GM19467 (cell line): ENCODE measurements at regions not wholly inside any gene's neighbourhood (a gene's known extent, or its start where the extent isn't known, plus 50 kb on each side); places are given as distances from the start of the nearest gene placed in this dataset.
"Not testable (repeated sequence)": the region's sequence is repeated elsewhere in the genome, so short reads cannot be mapped to it uniquely, and the experiment has no call there.

Experiments used
- ATAC-seq: cut with Tn5 transposase; IDR thresholded peaks from one replicate; pipeline ENCODE4 v1.9.1; 2021; ENCODE audit warnings: mild to moderate bottlenecking, moderate library complexity; ENCODE audit not compliant: unreplicated experiment

GRCh38 chr17:72175787-72176515 is 55.1 kb downstream of the SOX9 start:
- no peak for ATAC-seq

- no peak for ATAC-seq
Observed at GRCh38 chr17:72176516-72176851, 55.7 kb downstream of the SOX9 start.

DNA sequence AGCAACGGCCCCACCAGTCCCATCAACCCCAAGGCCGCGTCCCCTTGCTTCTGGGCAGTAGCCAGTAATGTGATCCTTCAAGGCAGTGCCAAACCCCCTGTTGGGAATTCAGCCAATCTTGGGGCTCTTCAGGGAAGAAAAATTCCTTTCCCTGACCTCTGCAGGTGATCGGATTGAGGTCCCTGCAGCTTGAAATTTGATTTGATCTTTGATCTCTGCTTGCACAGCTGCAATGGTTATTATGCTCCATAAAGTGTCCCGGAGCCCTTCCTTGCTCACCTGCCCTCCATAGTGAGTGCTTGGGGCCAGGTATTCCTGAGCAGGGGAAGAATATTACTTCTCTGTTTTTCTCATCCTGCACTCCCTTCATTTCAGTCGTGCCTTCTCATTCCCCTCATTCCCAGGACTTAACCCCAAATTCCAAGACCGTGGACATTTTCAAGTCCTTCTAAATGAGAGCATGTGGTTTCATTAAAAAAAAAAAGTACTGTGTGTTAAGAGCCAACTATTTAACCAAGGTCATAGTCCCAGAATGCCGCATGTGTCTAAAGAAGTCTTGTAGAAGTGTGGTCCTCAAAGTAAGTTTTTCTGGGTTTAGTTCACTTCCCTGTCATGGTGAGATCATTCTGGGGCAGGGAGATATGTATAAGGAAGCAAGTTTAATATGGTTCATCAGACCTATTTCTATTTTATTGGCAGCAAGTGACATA is 56.3 kb downstream of the SOX9 start:
- no peak for ATAC-seq

GRCh38 chr17:72177738-72178137 is 56.9 kb downstream of the SOX9 start:
- ATAC-seq = no peak

DNA sequence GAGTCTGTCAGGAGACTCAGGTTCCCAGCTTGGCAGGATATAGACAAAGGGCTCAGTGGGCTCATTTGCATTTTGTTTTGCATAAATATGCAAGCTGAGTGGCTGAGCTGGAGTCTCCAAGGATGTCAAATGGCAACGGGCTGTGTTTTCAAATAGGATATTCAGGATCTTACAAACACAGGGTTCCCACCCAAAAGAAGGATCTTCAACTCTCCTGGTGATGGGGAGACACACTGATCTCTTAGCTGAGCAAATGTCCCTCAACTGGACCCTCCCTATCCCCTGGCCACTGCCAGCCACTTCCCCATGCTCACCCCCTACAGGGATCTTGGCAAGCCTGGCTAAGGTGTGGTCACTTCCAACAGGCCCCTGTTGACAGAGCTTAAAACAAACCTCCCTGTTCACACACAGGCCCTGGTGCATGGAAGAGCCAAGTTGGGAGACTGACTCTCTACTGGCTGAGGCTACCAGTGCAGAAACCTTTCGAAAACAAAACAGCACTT is 61.6 kb downstream of the SOX9 start:
- ATAC-seq = no peak

GRCh38 chr17:72183194-72183685 is 62.4 kb downstream of the SOX9 start:
- no peak for ATAC-seq

GRCh38 chr17:72184805-72185204 is 64.0 kb downstream of the SOX9 start:
- no peak for ATAC-seq

- ATAC-seq = no peak
Observed at GRCh38 chr17:72185564-72185963, 64.7 kb downstream of the SOX9 start.

GRCh38 chr17:72187556-72187955 is 66.7 kb downstream of the SOX9 start:
- ATAC-seq = no peak

DNA sequence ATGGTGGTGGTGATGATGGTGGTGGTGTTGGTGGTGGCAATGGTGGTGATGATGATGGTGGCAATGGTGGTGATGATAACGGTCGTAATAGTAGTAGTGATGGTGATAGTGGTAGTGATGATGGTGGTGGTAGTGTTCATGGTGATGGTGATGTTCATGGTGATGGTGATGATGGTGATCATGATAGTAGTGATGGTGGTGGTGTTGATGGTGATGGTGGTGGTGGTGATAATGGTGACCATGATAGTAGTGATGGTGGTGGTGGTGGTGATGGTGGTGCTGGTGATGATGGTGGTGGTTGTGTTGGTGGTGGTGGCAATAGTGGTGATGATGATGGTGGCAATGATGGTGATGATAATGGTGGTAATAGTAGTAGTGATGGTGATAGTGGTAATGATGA is 68.0 kb downstream of the SOX9 start:
- no peak for ATAC-seq

DNA sequence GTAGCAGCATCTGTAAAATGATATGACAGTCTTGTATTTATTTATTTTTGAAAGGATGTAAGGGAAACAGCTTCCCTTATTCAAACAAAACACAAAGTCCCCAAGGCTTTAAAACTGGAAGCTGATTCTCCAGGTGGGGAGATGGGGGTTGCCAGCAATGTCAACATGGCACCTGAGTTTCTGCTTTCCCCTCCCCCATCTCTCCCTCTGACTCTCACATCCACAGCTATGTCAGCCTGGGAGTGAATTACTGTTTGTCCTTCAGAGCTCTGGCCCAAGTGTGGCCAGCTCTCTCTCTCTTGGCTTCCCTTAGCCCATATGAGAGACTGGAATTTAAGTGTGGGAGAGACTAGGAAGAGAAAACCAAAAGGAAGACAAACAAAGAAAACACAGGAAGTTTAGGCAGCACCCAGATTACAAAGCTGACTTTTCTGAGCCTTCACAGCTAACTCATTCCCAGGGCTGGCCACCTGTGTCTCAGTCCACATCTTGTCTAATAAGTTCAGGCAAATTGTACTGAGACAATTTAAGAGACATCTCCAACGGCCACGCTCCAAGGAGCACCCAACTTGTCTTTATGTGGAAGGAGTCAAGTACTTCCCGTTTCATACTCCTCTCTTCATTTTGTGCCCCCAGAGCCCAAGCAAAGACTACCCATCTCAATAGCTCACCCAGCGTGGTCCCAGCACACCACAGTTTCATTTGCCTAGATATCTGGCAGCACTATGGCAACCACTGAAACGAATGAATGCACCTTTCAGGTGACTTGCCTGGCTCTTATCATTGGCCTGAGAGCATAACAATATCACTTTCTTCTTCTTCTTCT is 69.2 kb downstream of the SOX9 start:
- no peak for ATAC-seq

DNA sequence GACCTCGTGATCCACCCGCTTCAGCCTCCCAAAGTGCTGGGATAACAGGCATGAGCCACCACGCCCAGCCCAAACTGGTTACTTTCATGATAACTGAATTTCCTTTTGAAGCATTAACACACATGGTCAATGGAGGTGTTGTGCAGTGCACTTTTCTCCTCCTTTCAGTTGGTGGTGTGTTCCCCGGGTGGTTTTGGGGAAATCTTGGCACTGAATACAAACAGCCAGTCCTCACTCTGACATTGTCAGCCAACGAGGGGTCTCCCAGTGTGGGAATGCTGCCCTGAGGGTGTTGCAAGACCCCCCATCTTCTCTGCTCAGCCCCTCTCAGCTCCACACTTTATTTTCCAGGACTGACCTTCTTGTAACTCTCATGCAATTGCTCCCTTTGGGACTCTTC is 70.5 kb downstream of the SOX9 start:
- ATAC-seq = no peak

DNA sequence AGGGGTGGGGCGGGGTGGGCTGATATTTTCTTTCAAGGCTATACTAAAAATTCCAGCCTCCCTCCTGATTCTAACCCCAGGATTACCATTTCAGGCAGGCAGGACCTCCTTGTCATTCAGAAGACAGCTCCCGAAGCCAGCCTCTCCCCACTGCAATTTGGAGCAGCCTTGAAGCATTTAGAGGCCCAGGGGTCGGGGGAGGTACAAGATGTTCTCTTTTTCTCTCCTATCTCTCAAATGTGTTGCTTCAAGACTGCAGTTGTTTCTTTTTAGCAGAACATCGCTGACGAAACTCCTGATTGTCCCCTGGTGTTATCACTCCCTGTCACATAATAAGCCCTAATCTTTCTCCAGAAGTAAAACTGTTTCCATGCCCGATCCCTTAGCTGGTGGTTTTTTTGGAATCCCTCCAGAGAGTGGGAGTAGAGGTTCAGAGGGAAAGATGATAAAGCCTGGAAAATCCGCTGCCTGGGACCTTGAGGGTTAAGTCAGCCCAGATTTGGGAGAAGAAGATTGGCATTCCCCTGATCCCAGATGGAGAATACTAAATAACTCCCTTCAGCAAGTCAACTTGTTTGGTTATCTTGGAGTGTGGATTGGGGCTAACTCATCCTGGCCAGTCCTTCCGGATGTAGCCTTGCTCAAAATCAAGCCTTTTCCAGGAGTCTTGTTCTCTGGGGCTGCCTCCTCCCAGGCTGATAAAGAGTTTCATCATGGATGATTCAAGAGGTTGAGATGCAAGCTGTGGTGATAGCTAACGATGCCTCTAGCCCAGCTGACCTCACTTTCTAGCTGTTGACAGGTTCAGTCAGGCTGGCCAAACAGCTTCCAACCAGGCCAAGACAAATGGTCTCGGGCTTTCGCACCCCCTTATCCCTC is 71.3 kb downstream of the SOX9 start:
- ATAC-seq = no peak

- ATAC-seq = no peak
Observed at GRCh38 chr17:72192800-72193192, 72.0 kb downstream of the SOX9 start.

DNA sequence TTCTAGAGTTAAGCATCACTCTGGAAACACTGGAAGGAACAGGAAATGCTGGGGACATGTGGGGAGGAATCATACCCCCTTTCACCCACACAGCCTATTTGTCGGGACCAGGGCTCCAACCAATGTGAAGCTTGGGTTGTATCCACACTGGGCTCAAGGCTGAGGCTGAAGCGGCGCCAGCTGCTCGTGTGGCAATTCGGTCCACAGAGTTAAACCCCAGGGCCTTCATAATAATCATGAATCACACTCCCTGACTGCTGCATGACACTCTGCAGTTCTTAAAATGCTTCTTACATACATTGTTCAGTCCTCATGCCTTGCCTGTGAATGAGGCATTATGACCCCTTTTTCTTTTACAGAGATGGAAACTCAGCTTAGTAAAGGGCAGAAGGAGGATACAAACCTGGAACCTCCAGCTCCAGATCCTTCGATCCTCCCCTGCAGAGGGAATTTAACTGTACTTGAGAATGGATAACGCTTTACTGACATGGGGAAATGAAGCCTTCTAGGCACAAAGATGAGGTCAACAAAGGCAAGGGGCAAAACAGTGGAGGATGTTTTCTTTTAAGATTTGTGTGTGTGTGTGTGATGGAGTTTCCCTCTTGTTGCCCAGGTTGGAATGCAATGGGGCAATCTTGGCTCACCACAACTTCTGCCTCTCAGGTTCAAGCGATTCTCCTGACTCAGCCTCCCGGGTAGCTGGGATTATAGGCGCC is 72.7 kb downstream of the SOX9 start:
- no peak for ATAC-seq

DNA sequence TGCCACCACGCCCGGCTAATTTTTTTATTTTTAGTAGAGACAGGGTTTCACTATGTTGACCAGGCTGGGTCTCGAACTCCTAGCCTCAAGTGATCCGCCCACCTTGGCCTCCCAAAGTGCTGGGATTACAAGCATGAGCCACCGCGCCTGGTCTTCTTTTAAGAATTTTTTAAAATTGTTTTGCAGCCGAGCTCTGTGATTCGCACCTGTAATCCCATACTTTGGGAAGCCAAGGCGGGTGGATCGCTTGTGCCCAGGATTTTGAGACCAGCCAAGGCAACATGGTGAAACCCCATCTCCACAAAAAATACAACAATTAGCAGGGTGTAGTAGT is 73.3 kb downstream of the SOX9 start:
- not testable (repeated sequence) for ATAC-seq

GRCh38 chr17:72199256-72199655 is 78.4 kb downstream of the SOX9 start:
- no peak for ATAC-seq

DNA sequence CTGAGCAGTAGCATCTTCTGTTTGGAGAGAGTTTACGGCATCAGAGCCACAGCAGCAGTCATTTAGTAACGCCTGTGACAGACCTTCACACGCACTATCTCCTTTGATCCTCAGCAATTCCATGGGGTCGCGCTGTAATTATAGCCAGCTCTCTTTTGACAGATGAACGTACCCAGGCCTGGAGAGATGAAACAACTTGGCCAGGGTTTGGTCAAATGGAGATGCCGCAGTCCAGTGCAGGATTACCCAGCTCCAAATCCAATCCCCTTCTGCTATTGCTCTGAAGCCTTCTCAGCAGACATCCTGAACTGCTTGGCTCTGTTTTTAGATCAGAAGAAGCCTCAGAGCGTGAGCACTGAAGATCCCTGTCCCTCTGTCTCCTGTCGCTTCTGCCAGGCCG is 83.9 kb downstream of the SOX9 start:
- no peak for ATAC-seq

- no peak for ATAC-seq
Observed at GRCh38 chr17:72205357-72205756, 84.5 kb downstream of the SOX9 start.

DNA sequence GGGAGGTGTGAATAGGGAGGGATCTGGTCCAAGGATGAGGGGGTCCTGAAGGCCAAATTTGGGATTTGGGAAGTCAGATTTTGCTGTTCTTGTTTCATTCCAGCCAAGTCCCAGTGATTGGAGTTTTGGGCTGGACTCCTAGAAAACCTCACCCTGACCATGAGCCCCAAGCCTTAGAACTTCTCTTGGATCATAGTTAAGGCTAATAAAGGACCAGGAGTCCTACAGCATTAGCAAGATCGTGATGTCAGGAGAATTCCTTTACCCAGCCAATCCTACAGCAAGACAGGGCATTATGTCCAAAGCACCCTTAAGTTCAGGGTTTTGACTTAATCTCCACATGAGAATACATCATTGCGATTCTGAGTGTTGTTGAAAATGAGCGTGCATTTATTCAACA is 85.0 kb downstream of the SOX9 start:
- no peak for ATAC-seq
